Esophagus squamous epithelium (tissue), 5 donors: ENCODE measurements at regions not wholly inside any gene's neighbourhood (a gene's known extent, or its start where the extent isn't known, plus 50 kb on each side); places are given as distances from the start of the nearest gene placed in this dataset.

Source experiments
- DNase-seq: peaks from one replicate; lab custom pipeline; 2025; lab: John Stamatoyannopoulos, UW
- H3K27ac ChIP-seq, 4 donors: fragments of 200-600 bp; sonication (generic); one replicate each; pipeline ENCODE4 v1.5.1; 2016 to 2019; ENCODE audit warnings: mild to moderate bottlenecking in 1 of 4
- H3K27me3 ChIP-seq, 4 donors: fragments of 200-600 bp; sonication (generic); 1 replicate in 3 of 4; 2 replicates in 1 of 4; pipeline versions ENCODE4 v1.5.1 to v1.6.0; 2017 to 2021; ENCODE audit warnings: antibody characterized with exemption in 1 of 4
- H3K36me3 ChIP-seq, 3 donors: fragments of 200-600 bp; sonication (generic); one replicate each; pipeline ENCODE4 v1.5.1; 2016 to 2019
- H3K4me1 ChIP-seq, 3 donors: fragments of 200-600 bp; sonication (generic); one replicate each; pipeline ENCODE4 v1.5.1; 2017 to 2019
- H3K4me3 ChIP-seq, 4 donors: fragments of 200-600 bp; sonication (generic); 1 replicate in 3 of 4; 2 replicates in 1 of 4; pipeline ENCODE4 v1.5.1; 2016 to 2019; ENCODE audit warnings: mild to moderate bottlenecking in 2 of 4, moderate library complexity in 1 of 4
- H3K9me3 ChIP-seq, 3 donors: fragments of 200-600 bp; sonication (generic); one replicate each; pipeline ENCODE4 v1.5.1; 2016 to 2019
- CTCF ChIP-seq, 6 experiments: fragments of 450-650 bp in 4 of 6; fragments of 200-600 bp in 2 of 6; sonication (generic) in 2 of 6; IDR thresholded peaks; one replicate each; pipeline ENCODE4 v1.5.1; 2016 to 2019; ENCODE audit warnings: antibody characterized with exemption in 6 of 6, mild to moderate bottlenecking in 4 of 6, moderate library complexity in 4 of 6
- POLR2A ChIP-seq, 4 donors: fragments of 450-650 bp; IDR thresholded peaks; one replicate each; pipeline ENCODE4 v1.6.1; 2017; ENCODE audit warnings: antibody characterized with exemption in 4 of 4, mild to moderate bottlenecking in 4 of 4, moderate library complexity in 3 of 4
- WGBS, 2 donors: methylation state at CpG; one replicate each; pipeline ENCODE4 v1.1.5; 2018; 5-methylcytosine and 5-hydroxymethylcytosine counted together
- intact Hi-C: fragments of 100-400 bp; cut with DNase I; formaldehyde crosslinking; loops from one replicate; pipeline ENCODE4 v1.15.0; 2022
- donor health status: DM: yes; HTN: yes; CAD: no.

GRCh38 chr4:44056721-44057151, 391.9 kb downstream of the KCTD8 start:
- TF ChIP-seq POLR2A (IDR thresholded peaks at IDR 0.05) (no peak), CTCF (IDR thresholded peaks at IDR 0.05) (no peak)

GRCh38 chr4:44070843-44071242, 377.8 kb downstream of the KCTD8 start:
- H3K4me1 ChIP-seq: no peaks in the 10 kb centered on the region
- H3K27ac ChIP-seq: no peak overlapping the region
- H3K27me3 ChIP-seq: no peaks in the 10 kb centered on the region
- no peak overlapping the region for H3K4me3 ChIP-seq
- DNase-seq: no peak
- peaks cover 0 to 14% (median 0%) of the 10 kb centered on the region in 3 donors for H3K9me3 ChIP-seq
- TF ChIP-seq CTCF (IDR thresholded peaks at IDR 0.05): no peak
- no peak for TF ChIP-seq POLR2A (IDR thresholded peaks at IDR 0.05)
- 62 to 70% methylated on average over 2 to 3 of the region's 6 CpGs for WGBS, 2 donors
- H3K36me3 ChIP-seq: no peaks in the 10 kb centered on the region
- intact Hi-C loops: no loop called here

More at GRCh38 chr4:44056721-44057151, 391.9 kb downstream of the KCTD8 start:
- H3K27ac ChIP-seq: no peak overlapping the region
- intact Hi-C loops: no loop called here
- no peaks in the 10 kb centered on the region for H3K36me3 ChIP-seq
- 31 to 37% methylated on average over 6 of the region's 6 CpGs for WGBS, 2 donors
- no peak overlapping the region for H3K4me3 ChIP-seq
- H3K9me3 ChIP-seq: no peaks in the 10 kb centered on the region
- H3K4me1 ChIP-seq: no peaks in the 10 kb centered on the region
- DNase-seq: no peak
- no peaks in the 10 kb centered on the region for H3K27me3 ChIP-seq

DNA sequence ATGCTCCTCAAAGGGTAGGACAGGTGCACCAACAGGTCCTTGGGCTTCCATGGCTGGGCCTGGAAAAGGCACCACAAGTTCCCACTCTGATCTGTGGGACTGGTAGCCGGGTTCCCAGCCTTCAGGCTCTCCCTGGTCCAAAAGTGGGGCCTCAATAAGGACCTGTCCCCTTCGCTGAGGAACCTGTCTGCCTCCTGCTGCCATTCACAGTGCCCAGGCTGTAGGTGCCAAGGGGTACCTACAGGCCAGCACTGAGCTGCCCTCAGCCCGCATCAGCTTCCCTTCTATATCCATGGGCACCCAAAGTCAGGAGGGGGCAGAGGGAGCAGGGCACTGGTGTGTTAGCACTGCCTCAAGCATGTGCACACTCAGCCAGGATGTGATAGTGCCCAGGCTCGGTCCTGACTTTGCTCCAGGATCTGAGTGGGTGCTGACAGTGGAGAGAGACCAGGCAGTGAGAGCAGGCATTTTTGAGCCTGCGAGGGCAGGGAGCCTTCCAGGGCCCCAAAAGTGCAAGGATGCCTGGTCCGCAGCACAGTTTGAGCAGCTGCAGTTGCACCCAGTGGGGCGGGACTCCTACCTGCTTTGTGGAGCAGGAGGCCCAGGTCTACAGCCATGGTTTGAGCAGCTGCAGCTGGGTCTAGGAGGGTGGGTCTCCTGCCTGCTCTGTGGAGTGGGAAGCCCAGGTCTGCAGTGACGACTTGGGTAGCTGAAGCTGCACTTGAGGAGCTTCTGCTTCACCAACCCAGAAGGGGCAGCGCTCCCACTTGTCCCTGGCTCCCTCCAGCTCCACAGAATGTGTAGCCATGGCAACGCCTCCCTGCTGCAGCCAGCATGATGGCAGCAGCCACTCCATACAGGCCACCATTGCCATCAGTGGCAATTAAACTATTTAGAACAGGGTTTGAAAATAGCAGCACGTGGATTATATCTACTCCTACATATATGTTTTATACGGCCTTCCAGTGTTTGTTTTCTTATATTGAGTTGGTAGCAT, 376.4 kb downstream of the KCTD8 start:
- H3K27me3 ChIP-seq: no peaks in the 10 kb centered on the region
- no peak for DNase-seq
- TF ChIP-seq CTCF (IDR thresholded peaks at IDR 0.05): no peak
- TF ChIP-seq POLR2A (IDR thresholded peaks at IDR 0.05): no peak
- no peaks in the 10 kb centered on the region for H3K36me3 ChIP-seq
- 68% methylated on average over 4 to 9 of the region's 12 CpGs for WGBS, 2 donors
- no peak overlapping the region for H3K4me3 ChIP-seq
- intact Hi-C loops: no loop called here
- no peaks in the 10 kb centered on the region for H3K4me1 ChIP-seq
- H3K27ac ChIP-seq: no peak overlapping the region
- peaks cover 0 to 14% (median 0%) of the 10 kb centered on the region in 3 donors for H3K9me3 ChIP-seq

DNA sequence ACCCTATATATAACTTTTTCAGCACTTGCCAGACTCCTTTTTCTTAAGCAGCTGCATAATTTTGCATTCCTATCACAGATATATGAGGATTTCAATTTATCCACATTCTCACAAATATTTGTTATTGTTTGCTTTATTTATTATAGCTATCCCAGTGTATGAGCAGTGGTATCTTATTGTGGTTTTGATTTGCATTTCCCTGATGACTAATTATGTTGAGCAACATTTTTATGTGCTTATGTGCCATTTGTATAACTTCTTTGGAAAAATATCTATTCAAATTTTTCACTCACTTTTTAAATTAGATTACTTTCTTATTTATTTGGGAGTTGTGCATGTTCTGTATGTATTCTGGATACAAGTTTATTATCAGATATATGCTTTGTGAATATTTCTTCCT, 361.9 kb downstream of the KCTD8 start:
- intact Hi-C loops: no loop called here

More for the DNA sequence above, 361.9 kb downstream of the KCTD8 start:
- DNase-seq: no peak
- H3K27me3 ChIP-seq: no peaks in the 10 kb centered on the region
- TF ChIP-seq POLR2A (IDR thresholded peaks at IDR 0.05) (no peak), CTCF (IDR thresholded peaks at IDR 0.05) (no peak)
- no peak overlapping the region for H3K4me3 ChIP-seq
- no peak overlapping the region for H3K27ac ChIP-seq
- no peaks in the 10 kb centered on the region for H3K4me1 ChIP-seq
- H3K36me3 ChIP-seq: no peaks in the 10 kb centered on the region
- H3K9me3 ChIP-seq: no peaks in the 10 kb centered on the region
